ENCODE measurements at regions not wholly inside any gene's neighbourhood (a gene's known extent, or its start where the extent isn't known, plus 50 kb on each side); places are given as distances from the start of the nearest gene placed in this dataset.
A peak's percentile ranks its signal among the peaks of the same experiment; 100 is the strongest.

DNA sequence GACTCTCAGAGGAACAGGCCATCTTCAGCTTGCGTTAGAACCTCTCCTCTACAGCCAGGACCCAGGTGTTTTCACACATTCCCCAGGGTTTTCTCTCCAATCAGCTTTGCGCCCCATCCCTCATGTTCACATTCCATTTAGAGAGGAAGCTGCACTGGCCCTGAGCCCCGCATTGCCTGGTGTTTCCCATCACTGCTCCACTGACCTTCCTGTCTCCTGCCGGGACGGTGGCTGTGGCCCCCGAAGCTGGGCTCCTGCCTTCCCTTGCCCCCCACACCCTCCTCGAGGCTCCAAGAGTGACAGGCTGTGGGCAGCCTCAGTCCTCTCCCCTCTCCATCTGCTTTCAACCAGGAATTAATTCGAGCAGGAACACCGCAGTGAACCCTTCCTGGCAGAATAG, 357.3 kb downstream of the THBS2 start:
- no peak for DNase-seq

DNA sequence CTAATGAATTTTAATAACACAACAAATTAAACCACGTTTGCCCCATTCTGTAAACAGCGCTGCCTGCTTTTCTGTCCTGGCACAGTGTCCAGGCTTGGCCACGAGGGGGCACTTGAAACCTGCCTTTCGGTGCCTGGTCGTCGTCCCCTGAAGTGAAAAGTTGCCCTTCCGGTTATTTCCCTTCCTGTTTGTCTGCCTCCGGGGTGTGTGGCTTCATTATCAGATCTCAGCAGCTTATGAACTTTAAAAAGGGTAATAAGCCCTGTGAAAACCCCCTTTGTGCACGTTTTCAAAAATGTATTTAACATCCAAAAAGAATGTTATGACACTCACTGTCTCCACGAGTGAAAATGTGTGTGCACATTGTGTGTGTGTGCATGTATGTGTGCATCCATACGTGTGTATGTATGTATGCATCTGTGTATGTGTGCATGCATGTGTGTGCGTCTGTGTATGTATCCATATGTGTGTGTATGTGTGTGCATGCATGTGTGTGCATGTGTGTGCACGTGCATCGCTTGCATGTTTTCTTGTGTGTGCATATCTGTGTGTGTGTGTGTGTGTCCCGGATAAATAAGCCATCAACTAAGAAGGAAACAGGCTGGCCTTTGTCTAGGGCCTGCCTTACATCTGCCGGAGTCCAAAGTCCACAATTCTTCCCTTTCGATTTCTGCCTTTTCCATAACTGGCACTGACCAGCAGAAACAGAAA, 358.4 kb downstream of the THBS2 start:
- DNase-seq: no peak

DNA sequence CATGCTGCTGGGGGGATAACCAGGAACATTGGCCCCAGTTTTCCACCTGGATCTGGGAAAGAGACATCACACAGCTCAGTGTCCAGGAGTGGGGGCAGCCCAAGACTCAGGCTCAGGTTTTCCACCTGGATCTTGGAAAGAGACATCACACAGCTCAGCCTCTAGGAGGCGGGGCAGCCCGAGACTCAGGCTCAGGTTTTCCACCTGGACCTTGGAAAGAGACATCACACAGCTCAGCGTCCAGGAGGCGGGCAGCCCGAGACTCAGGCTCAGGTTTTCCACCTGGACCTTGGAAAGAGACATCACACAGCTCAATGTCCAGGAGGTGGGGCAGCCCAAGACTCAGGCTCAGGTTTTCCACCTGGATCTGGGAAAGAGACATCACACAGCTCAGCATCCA, 361.6 kb downstream of the THBS2 start:
- no peak for DNase-seq

DNA sequence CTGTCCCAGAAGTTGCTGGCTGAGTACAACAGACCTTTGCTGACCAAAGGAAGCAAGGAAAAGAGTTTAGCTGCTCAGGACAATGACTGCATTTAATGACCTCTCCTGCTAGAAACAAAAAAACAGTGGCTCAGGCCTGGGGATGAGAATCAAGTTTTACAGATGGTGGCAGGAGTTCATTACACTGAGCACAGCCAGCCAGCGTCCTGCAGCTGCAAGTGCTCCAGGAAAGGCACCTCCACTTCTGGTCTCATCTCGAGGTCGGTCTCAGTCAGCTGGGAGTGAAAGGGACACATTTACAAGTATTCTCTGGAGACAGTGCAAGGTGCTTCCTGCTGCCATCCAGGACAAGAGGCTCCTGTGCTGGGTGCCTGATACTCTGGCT, 362.7 kb downstream of the THBS2 start:
- DNase-seq: no peak

DNA sequence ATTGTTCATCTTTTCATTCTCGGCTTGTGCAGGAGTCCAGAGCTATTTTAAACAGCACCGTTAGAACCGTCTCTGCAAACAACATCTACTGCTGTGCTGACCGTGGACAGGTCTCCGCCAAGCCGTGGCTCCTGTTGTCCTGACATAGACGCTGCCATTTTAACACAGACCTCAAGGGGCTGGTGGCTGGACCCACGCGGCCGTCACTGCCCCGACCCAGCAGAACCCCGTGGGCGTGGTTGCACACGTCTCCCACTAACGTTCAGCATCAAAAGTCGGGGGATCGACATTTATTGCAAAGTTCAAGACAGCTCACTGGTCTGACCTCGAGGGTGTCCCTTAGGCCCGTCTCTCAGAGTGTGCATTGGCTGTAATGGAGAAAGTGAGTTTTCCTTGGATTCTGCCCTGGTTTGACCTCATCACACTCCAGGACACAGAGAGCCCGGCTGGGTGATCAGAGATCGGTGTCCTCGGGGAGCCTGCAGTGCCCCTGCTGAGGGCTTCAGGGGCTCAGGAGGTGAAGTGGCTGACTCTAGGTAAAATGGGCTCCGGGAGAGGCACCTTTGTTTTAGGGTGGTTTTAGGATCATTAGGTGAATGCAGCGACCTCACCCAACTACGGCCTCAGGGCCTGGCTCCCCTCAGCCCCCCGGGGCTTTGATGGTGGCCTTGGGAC, 363.2 kb downstream of the THBS2 start:
- DNase-seq: no peak

DNA sequence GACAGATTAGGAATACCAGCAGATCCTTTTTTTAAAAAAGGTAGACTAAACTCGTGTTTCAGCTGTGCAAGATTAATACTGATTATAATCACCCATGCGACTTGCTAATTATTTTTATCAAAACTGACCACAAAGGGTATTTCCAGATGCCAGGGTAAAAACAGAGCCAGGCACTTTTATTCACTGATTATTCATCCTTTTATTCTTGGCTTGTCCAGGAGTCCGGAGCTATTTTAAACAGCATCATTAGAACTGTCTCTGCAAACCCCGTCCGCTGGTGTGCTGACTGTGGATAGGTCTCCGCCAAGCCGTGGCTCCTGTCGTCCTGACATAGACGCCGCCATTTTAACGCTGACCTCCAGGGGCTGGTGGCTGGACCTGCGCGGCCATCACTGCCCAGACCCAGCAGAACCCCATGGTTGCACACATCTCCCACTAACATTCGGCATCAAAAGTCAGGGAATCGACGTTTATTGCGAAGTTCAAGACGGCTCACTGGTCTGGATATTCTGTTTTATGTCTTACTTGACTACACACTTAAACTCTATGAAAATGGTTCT, 364.8 kb downstream of the THBS2 start:
- no peak for DNase-seq

DNA sequence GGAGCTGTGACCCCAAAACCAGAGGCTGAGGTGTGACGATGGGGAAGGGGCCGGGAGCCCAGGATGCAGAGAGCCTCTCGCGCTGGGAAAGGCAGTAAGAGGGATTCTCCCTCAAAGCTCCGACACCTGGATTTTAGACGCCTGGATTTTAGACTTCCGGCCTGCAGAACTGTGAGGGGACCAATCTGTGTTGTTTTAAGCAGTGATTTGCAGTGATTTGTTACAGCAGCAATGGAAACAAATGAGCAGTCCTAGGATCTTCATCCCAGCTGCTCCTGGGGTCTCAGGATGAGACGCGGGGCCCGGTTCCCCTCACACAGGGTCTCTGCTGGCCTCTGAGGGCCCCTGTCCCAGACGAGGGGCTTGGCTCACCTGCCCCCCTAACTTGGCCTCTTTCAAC, 365.5 kb downstream of the THBS2 start:
- no peak for DNase-seq

DNA sequence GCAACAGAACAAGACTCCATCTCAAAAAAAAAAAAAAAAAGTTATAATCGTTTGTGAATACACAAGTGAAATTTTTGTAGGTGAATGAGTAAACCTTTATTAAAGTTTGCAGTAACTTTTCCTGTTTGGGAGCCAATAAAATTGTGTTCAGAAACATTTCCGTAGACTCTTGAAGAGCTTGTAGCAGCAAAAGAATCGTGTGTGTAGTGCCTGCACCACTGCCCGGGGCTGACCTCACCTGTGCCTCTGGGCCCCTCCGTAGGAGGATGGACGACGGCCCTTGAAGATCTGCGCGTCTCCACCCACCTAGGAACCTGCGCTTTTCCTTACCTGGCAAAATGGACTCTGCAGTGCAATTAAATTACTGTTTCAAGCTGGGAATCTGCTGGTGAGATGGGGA, 366.0 kb downstream of the THBS2 start:
- DNase-seq: no peak

DNA sequence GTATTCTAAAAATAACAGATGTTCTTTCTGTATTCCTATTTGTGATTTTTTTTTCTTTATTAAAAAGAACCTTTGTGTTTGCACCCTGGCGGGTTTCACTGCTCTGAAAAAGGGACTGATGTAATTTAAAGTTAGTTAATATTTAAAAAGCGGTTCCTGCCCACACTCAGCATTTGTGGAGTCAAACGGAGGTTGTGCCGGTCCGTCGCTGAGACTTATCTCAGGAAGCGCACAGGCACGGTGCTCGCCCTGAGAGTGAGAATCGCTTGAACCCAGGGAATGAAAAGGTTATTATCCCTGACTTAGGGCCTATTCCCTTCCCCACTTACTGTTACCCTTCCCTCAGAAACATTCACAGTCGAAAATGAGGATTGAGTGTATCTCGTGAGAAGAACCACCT, 366.7 kb downstream of the THBS2 start:
- DNase-seq: no peak

DNA sequence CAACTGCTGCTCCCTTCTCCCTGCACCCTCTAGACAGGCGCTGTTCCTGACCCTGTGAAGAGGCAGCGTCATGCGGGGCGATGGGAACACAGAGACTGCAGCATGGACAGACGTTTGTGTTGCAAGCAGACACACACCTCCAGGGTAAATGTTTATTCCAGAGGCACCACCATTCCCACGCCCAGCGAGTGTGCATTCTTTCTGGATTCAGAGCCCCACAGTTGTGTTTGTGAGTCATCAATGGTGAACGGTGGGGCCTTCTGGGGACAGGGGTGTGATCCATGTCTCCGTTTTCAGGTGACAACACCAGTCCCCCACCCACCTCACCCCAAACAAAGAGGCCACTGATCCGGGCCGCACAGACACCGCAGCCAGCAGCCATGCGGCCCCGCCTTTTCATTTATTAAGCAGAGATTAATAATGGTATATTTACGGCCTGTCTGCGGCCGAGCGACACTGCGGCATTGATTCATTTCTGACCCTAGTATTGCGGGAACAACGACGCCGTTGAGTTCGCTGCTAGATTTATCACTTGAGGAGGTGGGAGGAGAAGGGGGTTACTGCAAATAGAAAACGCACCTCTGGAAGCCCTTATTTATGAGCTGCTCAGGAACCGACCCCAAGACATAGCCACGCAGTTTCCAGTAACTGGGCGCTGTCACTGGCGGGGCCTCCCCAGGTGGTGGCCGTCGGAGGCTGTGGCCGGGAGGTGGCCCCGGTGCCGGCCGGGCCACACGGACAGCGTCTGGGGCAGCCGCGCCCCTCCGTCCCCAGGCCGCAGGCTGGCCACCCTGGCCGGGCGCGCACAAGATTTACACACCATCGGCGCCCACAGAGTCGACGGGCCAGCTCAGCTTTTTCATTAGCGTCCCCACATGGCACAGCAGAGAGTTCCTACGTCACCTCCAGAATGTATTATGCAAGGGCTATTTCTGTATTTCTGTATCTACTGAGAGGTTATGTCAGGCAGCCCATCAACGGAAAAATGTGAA, 367.6 kb downstream of the THBS2 start:
- DNase-seq: no peak

DNA sequence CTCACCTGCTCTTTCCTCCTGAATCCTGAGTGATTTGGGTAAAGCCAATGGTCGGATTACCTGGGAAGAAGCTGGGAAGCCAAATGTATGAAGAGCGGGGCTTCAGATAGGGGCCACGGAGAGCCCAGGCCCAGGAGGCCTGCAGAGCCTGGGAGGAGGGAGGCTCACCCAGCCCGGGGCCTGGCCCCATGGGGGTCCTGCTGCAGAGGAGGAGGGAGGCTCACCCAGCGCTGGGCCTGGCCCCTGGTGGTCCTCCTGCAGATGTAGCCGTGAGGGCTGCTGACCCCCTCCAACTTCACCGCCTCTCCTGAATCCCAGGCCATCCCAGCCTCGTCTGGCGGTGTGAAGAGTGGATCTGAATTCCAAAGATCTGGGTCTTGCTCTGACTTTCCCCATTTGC, 368.4 kb downstream of the THBS2 start:
- no peak for DNase-seq

DNA sequence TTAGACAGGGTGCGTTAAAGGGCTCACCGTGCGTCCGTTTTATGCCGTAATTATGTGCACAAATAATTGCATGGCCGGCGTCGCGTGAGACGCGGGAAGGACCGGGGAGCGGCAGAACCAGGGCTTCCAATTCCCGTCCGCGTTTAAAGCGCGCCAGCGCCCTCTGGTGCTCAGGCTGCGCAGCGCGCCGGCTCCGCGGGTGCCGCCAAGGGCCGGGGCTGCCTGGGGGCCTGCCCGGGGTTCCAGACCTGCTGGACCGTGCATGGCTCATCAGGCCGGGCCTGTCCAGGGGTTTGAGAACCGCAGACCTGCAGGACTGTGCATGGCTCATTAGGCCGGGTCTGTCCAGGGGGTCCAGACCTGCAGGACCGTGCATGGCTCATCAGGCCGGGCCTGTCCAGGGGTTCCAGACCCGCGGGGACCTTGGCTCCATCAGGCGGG, 369.0 kb downstream of the THBS2 start:
- peak; percentile 46 for DNase-seq

DNA sequence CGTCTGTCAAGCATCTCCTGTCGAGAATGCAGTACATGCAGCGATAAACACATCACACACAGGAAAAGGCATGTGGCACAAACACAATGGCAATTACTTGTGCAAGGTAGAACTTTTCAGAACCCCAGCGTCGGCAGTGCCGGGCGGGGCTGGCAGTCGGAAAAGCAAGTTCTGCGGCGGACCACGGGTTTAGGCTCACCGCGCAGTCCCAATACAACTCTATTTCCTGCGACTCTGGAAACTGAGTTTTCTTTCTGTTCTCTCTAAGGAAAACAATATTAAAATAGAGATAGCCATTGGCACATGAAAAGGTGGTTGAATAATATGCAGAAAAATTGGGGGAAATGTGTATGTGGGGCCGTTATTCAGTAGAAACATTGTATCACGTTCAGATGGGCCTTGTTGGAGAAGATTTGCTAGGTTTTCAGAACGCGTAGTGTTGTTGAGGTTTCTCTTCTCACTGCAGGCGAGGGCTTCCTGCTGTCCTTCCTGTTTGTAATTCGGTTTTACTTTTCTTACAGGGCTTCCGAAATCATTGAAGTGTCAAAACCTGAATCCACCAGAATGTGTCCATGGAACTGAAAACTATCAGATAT, 369.5 kb downstream of the THBS2 start:
- DNase-seq: no peak

DNA sequence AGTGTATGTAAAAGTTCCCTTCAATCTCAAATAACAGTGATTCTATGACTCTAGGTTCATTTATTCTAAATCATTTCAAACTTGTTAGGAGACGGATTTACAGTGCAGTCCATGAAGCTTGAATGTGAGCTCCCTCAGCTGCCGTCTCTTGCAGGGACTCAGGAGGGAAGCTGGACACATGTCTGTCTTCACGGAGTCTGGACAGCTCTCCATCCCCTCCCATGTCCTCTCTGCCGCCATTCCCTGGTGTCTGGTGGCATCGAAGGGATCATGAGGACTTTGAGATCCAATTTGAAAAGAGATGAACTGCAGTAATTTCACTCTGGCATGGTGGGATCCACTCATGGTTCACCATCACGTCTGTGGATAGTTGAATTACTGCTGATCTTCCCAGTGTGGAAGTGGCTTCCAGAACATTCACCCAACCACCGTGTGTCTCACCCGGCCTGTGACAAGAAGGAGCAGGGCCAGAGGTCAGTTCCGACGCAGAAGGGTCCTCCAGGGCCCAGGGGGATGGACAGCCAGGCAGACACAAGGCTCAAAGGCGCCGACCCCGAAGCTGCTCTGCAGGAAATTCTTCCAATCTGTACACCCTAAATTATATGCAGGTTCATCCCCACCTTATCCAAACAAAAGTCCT, 370.1 kb downstream of the THBS2 start:
- no peak for DNase-seq

DNA sequence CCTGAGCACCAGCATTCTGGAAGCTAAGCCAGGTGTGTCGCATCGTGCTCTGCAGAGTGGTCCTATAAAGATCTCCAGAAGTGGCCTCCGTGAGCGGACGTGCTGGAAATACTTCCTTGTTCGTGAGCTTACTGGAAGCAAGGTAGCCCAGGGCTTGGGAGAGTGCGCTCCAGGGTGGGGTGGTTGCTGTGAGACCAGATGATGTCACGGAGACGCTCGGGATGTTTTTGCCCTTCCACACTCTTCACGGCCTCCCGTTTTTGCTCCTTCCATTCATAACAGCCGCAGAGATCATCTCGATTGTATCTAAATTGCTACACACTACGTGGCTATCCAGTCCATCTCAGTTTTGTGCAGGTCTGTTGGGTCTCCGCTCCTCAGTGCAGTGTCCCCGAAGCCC, 373.4 kb downstream of the THBS2 start:
- DNase-seq: no peak

DNA sequence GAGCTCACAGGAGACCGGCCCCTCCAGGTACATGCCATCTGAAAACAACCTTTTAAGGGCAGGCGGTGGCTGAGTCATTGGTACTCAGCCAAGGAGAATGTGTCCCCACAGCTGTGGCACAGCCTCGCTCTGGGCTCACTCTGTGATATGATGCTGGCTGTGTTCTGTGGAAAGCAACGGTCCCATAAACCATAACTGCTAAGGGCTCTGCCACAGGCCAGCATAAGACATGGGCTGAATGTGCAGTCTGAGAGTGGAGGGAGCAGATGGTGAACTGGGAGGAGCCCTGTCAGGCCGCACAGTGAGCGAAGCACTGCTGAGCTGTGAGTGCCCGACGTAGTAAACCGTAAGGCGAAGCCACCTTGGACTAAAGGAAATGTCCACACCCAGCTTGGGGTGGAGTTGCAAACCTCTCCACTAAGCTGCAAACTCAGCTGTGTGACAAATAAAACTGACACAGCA, 375.8 kb downstream of the THBS2 start:
- no peak for DNase-seq

DNA sequence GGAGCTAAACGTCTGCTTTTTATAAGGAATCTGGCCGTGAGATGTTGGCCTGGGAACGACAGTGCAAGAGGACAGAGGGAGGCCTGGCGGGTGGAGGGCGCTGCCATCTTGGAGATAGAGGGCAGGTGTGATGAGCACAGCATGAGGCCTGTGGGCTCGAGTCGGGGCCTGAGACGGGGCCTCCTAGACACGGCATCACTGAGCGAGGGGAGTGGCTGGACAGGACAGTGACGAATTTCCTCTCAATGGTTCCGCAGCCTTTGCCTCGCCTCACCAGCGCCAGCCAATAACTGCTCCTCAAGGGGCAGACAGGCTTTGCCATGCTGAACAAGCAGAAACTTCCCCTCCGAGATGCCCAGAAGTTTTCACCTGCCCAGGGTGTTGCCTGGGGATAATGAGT, 376.7 kb downstream of the THBS2 start:
- no peak for DNase-seq

DNA sequence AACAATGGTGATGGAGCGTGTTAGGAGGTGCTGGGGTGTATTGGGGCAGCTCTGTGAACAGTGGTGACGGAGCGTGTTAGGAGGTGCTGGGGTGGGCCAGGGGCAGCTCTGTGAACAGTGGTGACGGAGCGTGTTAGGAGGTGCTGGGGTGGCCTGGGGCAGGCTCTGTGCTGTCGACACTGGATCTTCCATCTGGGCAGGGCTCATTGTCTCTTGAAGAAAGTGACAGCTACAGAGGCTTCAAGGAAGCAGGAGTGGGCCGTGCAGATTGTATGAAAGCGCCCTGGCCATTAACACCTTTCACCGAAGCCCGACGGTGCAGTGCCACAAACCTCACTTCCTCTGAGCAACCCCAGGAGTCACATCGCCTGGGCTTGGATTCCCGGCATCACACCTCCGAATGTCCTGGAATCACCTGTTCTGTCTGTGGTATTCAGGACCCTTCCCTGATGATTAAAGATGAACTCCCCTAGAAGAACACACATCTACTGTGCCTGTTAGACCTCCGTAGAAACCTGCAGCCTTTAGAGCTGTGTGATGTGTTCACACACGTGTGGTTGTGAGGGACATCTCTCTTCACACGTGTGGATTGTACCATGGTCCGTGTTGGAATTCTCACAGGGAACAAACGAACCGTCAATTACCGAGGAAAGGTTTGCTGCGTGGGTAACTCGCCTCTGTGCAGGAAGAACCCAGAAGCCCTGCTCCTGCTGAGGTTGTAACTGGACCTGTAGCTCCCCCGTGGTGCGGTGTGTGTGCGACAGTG, 377.7 kb downstream of the THBS2 start:
- DNase-seq: no peak

DNA sequence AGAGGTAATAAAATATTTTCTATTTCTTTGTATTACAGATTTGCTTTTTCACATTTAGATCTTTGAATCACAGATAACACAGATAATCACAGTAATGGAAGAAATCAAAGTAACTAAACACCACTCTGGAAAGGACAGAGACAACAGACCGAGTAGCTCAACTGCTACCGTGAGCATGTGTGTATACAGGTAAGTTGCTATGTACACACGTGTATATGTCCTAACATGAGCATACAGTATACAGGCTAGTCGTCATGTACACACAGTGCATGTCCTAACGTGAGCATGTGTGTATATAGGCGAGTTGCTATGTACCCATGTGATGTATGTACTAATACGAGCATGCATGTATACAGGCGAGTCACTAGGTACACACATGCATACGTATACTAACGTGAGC, 379.0 kb downstream of the THBS2 start:
- no peak for DNase-seq

DNA sequence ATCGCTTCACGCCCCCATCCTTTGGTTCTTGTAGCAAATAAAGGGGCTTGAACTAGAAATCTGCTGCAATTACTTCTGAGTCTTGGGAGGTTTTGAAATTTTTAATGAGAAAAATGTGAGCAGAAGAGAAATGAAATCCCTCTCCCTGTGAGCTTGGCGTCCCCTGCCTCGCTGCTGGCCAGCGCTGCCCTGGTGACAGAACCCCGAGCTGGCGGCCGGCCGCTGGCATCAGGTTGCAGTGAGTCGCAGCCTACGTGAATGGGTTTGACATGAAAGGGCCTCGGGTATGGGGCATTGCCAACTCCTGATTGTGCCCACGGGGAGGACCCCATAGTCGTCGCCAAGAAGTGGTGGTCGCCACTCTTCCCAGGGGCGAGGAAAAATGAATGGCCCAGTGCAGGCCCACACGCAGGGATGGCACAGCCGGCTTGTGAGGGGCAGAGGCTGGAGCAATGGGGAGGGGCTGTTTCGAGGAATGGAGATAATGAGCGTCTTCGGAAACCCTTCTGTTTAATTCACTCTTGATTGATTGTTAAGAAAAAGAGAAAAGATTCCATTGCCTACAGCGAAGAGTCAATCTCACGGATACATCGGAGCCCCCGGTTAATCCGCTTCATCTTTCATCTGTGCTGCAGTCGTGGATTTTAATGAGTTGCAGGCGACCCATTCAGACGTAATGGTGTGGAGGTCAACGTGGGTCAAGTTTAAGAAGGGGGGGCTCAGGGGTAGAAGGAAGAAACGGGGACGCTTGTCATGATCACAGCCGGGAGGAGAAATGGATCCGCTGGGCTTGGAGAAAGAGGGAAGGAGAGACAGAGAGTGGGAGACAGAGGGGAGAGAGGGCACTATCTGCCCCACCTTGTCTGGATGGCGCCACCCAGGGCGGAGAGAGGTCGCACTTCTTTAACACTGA, 380.1 kb downstream of the THBS2 start:
- no peak for DNase-seq
